RWPE2 (cell line): ENCODE measurements at regions not wholly inside any gene's neighbourhood (a gene's known extent, or its start where the extent isn't known, plus 50 kb on each side); places are given as distances from the start of the nearest gene placed in this dataset.

ENCODE experiments used
- ATAC-seq: fragments of 200-7000 bp; cut with Tn5 transposase; 3 replicates; pipeline ENCODE4 v1.9.1; 2021; ENCODE audit warnings: low read depth
- DNase-seq: peaks from one replicate; pipeline ENCODE4 v3.0.0-alpha.2; 2020; ENCODE audit warnings: low spot score
- H3K27ac ChIP-seq: fragments of 450-650 bp; 2 replicates; pipeline ENCODE4 v1.5.1; 2017; ENCODE audit warnings: mild to moderate bottlenecking; ENCODE audit not compliant: poor library complexity, severe bottlenecking
- H3K27me3 ChIP-seq: fragments of 250-450 bp; sonication (Bioruptor Pico); 2 replicates; pipeline ENCODE4 v1.5.1; 2021; ENCODE audit warnings: mild to moderate bottlenecking, moderate library complexity; ENCODE audit not compliant: insufficient read depth, poor library complexity, severe bottlenecking
- H3K36me3 ChIP-seq: fragments of 250-450 bp; sonication (Bioruptor Pico); 2 replicates; pipeline ENCODE4 v1.5.1; 2020; ENCODE audit warnings: low read depth, mild to moderate bottlenecking, moderate library complexity
- H3K4me1 ChIP-seq: fragments of 250-450 bp; sonication (Bioruptor Pico); 2 replicates; pipeline ENCODE4 v1.5.1; 2021; ENCODE audit warnings: mild to moderate bottlenecking, moderate library complexity; ENCODE audit not compliant: insufficient read depth, poor library complexity, severe bottlenecking
- H3K4me3 ChIP-seq: fragments of 250-450 bp; sonication (Bioruptor Pico); 2 replicates; pipeline ENCODE4 v1.5.1; 2021; ENCODE audit warnings: mild to moderate bottlenecking, moderate library complexity; ENCODE audit not compliant: severe bottlenecking
- H3K9me3 ChIP-seq: fragments of 250-450 bp; sonication (Bioruptor Pico); 2 replicates; pipeline ENCODE4 v1.5.1; 2021; ENCODE audit warnings: mild to moderate bottlenecking, moderate library complexity; ENCODE audit not compliant: severe bottlenecking
- TF ChIP-seq, protein P1 (sequence below): fragments of 450-650 bp; IDR thresholded peaks from one replicate; pipeline ENCODE4 v1.5.1; 2017; ENCODE audit warnings: mild to moderate bottlenecking, moderate library complexity; ENCODE audit not compliant: poor library complexity, severe bottlenecking

DNA sequence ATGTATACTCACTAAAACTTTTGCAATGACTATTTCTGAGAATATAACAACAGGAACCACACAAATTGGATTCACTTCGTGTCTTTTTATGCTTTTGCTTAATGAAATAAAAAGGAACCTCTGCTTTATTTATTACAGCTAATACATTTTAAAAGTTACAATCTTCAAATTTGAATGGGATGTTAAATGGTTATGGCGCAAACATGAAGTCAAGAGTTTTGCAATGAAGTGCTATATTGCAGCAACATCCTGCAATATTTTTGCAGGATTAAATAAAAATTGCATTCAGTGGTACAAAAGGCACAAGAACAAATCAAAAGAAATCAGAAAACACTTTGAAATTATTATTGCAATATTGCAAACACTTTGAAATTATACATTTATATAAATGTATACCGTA is 1519.0 kb upstream of the MIR17HG start:
- Histone ChIP-seq H3K36me3 (no peaks in the 10 kb centered on the region), H3K4me3 (no peak overlapping the region), H3K27ac (no peak overlapping the region), H3K4me1 (no peaks in the 10 kb centered on the region), H3K9me3 (peaks cover 6% of the 10 kb centered on the region), H3K27me3 (no peaks in the 10 kb centered on the region)
- no peak for DNase-seq
- ATAC-seq, result no peak
- TF ChIP-seq, protein P1, sequence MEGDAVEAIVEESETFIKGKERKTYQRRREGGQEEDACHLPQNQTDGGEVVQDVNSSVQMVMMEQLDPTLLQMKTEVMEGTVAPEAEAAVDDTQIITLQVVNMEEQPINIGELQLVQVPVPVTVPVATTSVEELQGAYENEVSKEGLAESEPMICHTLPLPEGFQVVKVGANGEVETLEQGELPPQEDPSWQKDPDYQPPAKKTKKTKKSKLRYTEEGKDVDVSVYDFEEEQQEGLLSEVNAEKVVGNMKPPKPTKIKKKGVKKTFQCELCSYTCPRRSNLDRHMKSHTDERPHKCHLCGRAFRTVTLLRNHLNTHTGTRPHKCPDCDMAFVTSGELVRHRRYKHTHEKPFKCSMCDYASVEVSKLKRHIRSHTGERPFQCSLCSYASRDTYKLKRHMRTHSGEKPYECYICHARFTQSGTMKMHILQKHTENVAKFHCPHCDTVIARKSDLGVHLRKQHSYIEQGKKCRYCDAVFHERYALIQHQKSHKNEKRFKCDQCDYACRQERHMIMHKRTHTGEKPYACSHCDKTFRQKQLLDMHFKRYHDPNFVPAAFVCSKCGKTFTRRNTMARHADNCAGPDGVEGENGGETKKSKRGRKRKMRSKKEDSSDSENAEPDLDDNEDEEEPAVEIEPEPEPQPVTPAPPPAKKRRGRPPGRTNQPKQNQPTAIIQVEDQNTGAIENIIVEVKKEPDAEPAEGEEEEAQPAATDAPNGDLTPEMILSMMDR, result no peak

DNA sequence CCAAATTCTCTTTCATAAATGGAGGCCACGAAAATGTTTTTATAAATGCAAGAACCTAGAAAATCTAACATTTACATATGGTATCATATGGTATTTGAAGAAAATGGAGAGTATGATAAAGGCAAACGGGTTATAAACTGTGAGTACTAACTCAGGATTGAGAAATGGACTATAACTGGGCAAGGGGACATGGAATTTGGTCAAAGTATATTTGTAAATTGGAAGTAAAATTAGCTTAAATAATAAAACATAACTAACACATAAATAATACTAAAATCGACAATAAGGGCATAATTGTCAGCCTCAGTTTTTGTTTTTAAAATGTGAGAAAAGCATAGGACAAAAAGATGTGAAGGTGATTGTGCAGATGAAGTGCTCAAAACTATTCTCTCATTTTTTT is 1516.3 kb upstream of the MIR17HG start:
- ATAC-seq, result no peak
- TF ChIP-seq, protein P1, result no peak

DNA sequence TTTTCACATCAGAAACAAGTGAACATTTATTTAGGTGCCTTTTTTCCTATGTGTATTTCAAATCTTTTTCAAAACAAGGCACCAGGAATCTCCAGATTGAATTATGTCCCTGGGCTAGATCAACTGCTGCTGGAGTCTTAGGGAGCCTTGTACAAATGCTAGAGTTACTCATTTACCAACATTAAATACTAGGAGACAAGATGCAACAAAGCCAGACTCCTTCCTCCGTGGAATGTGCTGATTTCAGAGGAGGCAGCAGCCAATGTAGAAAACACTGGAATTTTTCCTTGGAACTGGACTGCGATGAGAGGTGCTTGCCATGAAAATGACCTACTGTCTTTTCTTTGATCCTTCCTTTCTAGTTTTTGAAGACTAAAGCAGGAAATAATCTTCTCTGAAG is 1514.7 kb upstream of the MIR17HG start:
- no peak overlapping the region for H3K27ac ChIP-seq
- TF ChIP-seq, protein P1, result no peak
- DNase-seq, result no peak
- ATAC-seq, result no peak
- no peak overlapping the region for H3K4me3 ChIP-seq
- H3K36me3 ChIP-seq, result no peaks in the 10 kb centered on the region
- H3K4me1 ChIP-seq, result no peaks in the 10 kb centered on the region
- no peaks in the 10 kb centered on the region for H3K27me3 ChIP-seq
- H3K9me3 ChIP-seq, result peaks cover 6% of the 10 kb centered on the region

More for the DNA sequence above, 1516.3 kb upstream of the MIR17HG start:
- Histone ChIP-seq H3K27me3 (no peaks in the 10 kb centered on the region), H3K27ac (no peak overlapping the region), H3K4me1 (no peaks in the 10 kb centered on the region), H3K9me3 (peaks cover 6% of the 10 kb centered on the region), H3K4me3 (no peak overlapping the region), H3K36me3 (no peaks in the 10 kb centered on the region)
- no peak for DNase-seq

DNA sequence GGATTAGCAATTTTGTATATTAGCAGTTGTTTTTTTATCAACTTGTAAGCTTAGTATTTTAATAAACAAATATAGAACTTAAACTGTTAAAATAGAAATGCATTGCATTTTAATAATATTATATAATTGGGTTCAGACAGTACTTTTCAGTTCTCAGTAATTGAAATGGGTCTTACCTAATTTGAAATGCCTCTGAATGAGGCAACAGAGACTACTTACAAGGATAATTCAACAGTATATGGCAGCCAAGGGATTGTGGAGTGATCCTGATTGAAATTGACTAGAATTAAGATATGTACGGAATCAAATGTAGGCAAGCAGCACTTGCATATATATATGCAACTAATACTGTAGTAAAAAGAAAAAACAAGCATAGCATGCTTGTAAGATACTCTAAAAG is 1503.9 kb upstream of the MIR17HG start:
- no peak for ATAC-seq
- Histone ChIP-seq H3K9me3 (peaks cover 5% of the 10 kb centered on the region), H3K4me3 (no peak overlapping the region), H3K36me3 (no peaks in the 10 kb centered on the region), H3K4me1 (no peaks in the 10 kb centered on the region), H3K27ac (no peak overlapping the region), H3K27me3 (no peaks in the 10 kb centered on the region)
- TF ChIP-seq, protein P1, result no peak
- DNase-seq, result no peak

DNA sequence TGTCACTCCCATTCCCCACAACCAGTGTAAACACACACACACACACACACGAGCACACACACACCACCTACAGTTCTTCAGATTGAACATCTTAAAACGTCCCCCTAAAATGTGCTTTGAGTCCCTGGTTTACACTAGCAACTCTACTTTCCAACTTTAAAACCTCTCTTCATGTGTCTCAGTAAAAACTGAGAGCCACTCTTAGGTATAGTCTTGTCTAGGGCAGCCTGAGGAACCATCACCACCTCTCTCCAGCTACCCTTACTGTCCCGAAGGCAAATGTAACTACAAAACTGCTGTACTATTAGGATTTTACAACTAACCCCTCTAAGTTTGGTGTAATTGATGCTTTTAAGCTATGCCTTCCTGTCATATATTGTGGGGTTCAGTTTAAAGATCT is 1501.6 kb upstream of the MIR17HG start:
- H3K27ac ChIP-seq, result no peak overlapping the region
- no peaks in the 10 kb centered on the region for H3K36me3 ChIP-seq
- H3K9me3 ChIP-seq, result peaks cover 3% of the 10 kb centered on the region
- TF ChIP-seq, protein P1, result no peak
- H3K4me1 ChIP-seq, result no peaks in the 10 kb centered on the region
- no peak overlapping the region for H3K4me3 ChIP-seq
- no peak for DNase-seq
- H3K27me3 ChIP-seq, result no peaks in the 10 kb centered on the region
- no peak for ATAC-seq
